ENCODE measurements at regions not wholly inside any gene's neighbourhood (a gene's known extent, or its start where the extent isn't known, plus 50 kb on each side); places are given as distances from the start of the nearest gene placed in this dataset.

DNA sequence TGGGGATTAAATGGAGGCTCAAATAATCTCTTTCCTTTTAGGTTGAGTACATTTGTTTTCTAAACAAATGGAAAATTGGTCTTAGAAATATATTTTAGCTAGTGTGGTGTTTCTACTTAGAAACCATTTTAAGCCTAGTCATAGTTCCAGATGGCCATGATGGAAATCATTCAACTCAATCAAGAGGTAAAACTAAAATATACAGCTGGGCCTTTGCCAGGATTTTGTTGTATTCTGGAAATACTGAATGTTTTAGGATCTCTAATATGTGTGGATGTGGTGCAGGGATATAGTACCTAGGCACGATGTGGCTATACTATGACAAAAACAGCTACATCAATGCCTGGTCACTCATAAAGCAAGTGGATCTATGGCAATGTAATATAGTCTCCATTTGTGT, 146.0 kb upstream of the BANK1 start:
- TF ChIP-seq, protein P1, sequence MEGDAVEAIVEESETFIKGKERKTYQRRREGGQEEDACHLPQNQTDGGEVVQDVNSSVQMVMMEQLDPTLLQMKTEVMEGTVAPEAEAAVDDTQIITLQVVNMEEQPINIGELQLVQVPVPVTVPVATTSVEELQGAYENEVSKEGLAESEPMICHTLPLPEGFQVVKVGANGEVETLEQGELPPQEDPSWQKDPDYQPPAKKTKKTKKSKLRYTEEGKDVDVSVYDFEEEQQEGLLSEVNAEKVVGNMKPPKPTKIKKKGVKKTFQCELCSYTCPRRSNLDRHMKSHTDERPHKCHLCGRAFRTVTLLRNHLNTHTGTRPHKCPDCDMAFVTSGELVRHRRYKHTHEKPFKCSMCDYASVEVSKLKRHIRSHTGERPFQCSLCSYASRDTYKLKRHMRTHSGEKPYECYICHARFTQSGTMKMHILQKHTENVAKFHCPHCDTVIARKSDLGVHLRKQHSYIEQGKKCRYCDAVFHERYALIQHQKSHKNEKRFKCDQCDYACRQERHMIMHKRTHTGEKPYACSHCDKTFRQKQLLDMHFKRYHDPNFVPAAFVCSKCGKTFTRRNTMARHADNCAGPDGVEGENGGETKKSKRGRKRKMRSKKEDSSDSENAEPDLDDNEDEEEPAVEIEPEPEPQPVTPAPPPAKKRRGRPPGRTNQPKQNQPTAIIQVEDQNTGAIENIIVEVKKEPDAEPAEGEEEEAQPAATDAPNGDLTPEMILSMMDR (IDR thresholded peaks at IDR 0.05; ENCODE audit: insufficient read depth, low read length, poor library complexity, severe bottlenecking) = no peak
- TF ChIP-seq EZH2phosphoT487 (conservative IDR thresholded peaks at IDR 0.05; ENCODE audit: low read length) = no peak
